Loucy (cell line): ENCODE measurements at regions not wholly inside any gene's neighbourhood (a gene's known extent, or its start where the extent isn't known, plus 50 kb on each side); places are given as distances from the start of the nearest gene placed in this dataset.

Source experiments
- CTCF ChIP-seq: fragments of 200-600 bp; sonication (generic); conservative IDR thresholded peaks from 2 replicates; pipeline ENCODE4 v1.5.1; 2014; ENCODE audit warnings: mild to moderate bottlenecking, antibody characterized with exemption, low read length
- EZH2phosphoT487 ChIP-seq: fragments of 200-600 bp; IDR thresholded peaks from 2 replicates; pipeline ENCODE4 v1.6.1; 2018; ENCODE audit warnings: antibody characterized with exemption, mild to moderate bottlenecking, moderate library complexity, borderline replicate concordance

GRCh38 chr18:1510542-1511179, 606.0 kb downstream of the ADCYAP1 start:
- TF ChIP-seq CTCF (no peak), EZH2phosphoT487 (no peak)
